Osteoblast (primary cell): ENCODE measurements at regions not wholly inside any gene's neighbourhood (a gene's known extent, or its start where the extent isn't known, plus 50 kb on each side); places are given as distances from the start of the nearest gene placed in this dataset.
A peak's percentile ranks its signal among the peaks of the same experiment; 100 is the strongest.

Experiments
- DNase-seq: peaks from one replicate; pipeline ENCODE4 v3.0.0; 2011; ENCODE audit warnings: low spot score, mixed read lengths; ENCODE audit not compliant: insufficient read length; ENCODE audit errors: missing footprints
- H2AFZ ChIP-seq: 2 replicates; pipeline ENCODE4 v1.6.0; 2011; ENCODE audit warnings: mild to moderate bottlenecking, low read length
- H3K27ac ChIP-seq: 2 replicates; pipeline ENCODE4 v1.5.1; 2011; ENCODE audit warnings: mild to moderate bottlenecking, low read depth, low read length, moderate library complexity
- H3K27me3 ChIP-seq: 2 replicates; pipeline ENCODE4 v1.6.0; 2012; ENCODE audit warnings: mild to moderate bottlenecking, control low read depth, inconsistent platforms, low read length, moderate library complexity; ENCODE audit not compliant: insufficient read depth
- H3K36me3 ChIP-seq: 2 replicates; pipeline ENCODE4 v1.5.1; 2011; ENCODE audit warnings: mild to moderate bottlenecking, low read length, control low read depth, moderate library complexity; ENCODE audit not compliant: insufficient read depth
- H3K4me1 ChIP-seq: 2 replicates; pipeline ENCODE4 v1.5.1; 2011; ENCODE audit warnings: mild to moderate bottlenecking, low read length, control low read depth, moderate library complexity; ENCODE audit not compliant: insufficient read depth
- H3K4me2 ChIP-seq: 2 replicates; pipeline ENCODE4 v1.6.0; 2011; ENCODE audit warnings: mild to moderate bottlenecking, low read length; ENCODE audit not compliant: insufficient read depth
- H3K4me3 ChIP-seq: fragments of 200-600 bp; sonication (generic); 3 replicates; pipeline ENCODE4 v1.5.1; 2012; ENCODE audit warnings: mild to moderate bottlenecking, low read length, inconsistent platforms; ENCODE audit not compliant: insufficient read depth
- H3K79me2 ChIP-seq: 2 replicates; pipeline ENCODE4 v1.6.0; 2012; ENCODE audit warnings: mild to moderate bottlenecking, low read length, control low read depth, inconsistent platforms; ENCODE audit not compliant: insufficient read depth
- H3K9me3 ChIP-seq: 2 replicates; pipeline ENCODE4 v1.5.1; 2011; ENCODE audit warnings: low read depth, low read length, control low read depth
- H4K20me1 ChIP-seq: 2 replicates; pipeline ENCODE4 v1.6.0; 2012; ENCODE audit warnings: mild to moderate bottlenecking, low read length, control low read depth; ENCODE audit not compliant: insufficient read depth
- TF ChIP-seq, protein P1 (sequence below): IDR thresholded peaks from 2 replicates; pipeline ENCODE4 v1.5.1; 2011; ENCODE audit warnings: mild to moderate bottlenecking, low read depth, low read length, moderate library complexity; ENCODE audit errors: extremely low read depth

- Histone ChIP-seq H3K27me3 (peaks cover 13% of the 10 kb centered on the region), H3K9me3 (no peaks in the 10 kb centered on the region), H3K36me3 (no peaks in the 10 kb centered on the region), H3K27ac (no peak overlapping the region), H3K4me1 (no peaks in the 10 kb centered on the region), H3K4me3 (peak overlapping the region; percentile 66), H3K79me2 (no peaks in the 10 kb centered on the region), H4K20me1 (no peaks in the 10 kb centered on the region), H2AFZ (no peak overlapping the region), H3K4me2 (peak overlapping the region; percentile 83)
- TF ChIP-seq, protein P1, sequence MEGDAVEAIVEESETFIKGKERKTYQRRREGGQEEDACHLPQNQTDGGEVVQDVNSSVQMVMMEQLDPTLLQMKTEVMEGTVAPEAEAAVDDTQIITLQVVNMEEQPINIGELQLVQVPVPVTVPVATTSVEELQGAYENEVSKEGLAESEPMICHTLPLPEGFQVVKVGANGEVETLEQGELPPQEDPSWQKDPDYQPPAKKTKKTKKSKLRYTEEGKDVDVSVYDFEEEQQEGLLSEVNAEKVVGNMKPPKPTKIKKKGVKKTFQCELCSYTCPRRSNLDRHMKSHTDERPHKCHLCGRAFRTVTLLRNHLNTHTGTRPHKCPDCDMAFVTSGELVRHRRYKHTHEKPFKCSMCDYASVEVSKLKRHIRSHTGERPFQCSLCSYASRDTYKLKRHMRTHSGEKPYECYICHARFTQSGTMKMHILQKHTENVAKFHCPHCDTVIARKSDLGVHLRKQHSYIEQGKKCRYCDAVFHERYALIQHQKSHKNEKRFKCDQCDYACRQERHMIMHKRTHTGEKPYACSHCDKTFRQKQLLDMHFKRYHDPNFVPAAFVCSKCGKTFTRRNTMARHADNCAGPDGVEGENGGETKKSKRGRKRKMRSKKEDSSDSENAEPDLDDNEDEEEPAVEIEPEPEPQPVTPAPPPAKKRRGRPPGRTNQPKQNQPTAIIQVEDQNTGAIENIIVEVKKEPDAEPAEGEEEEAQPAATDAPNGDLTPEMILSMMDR, result no peak
- DNase-seq, result no peak
Measured at GRCh38 chr7:1289666-1290025, 57.0 kb downstream of the UNCX start.

DNA sequence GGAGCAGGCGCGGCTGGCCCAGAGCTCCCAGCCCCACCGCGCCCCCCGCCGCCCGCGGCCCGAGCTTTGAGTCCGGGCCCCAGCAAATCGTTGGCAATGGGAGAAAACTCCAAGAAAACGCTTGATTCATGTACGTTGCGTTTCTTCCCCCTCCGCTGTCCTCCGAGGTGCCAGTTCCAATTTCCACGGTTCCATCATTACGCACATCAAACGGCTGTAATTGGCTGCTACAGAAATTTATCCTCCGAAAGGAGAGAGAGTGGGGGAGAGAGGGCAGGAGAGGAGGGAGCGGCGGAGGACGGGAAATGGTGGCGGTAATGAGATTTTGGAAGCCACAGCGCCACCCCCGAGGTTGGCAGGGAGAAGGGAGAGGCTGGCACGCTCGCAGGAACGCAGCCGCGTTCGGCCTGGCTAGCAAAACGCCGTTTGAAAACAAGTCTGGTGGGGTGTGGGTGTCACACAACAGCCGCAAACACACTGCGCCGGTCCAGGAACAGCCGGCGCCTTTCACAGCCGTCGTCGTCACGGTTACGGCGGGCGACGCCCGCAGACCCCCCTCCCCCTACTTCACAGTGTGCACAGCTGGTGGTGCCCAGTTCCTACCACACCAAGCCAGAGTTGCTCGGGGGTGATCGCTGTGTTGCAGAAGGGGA is 57.5 kb downstream of the UNCX start:
- Histone ChIP-seq H3K4me2 (peak overlapping the region; percentile 83), H3K27me3 (peaks cover 13% of the 10 kb centered on the region), H3K27ac (no peak overlapping the region), H3K36me3 (no peaks in the 10 kb centered on the region), H3K79me2 (no peaks in the 10 kb centered on the region), H3K4me3 (peak overlapping the region; percentile 66), H3K9me3 (no peaks in the 10 kb centered on the region), H4K20me1 (no peaks in the 10 kb centered on the region), H2AFZ (peak overlapping the region; percentile 88), H3K4me1 (no peaks in the 10 kb centered on the region)
- peak; percentile 95 for DNase-seq
- TF ChIP-seq, protein P1, result no peak

GRCh38 chr7:1290679-1291356 is 58.1 kb downstream of the UNCX start:
- H3K27ac ChIP-seq, result no peak overlapping the region
- no peaks in the 10 kb centered on the region for H3K79me2 ChIP-seq
- H3K27me3 ChIP-seq, result peaks cover 15% of the 10 kb centered on the region
- DNase-seq, result peak; percentile 96
- no peaks in the 10 kb centered on the region for H4K20me1 ChIP-seq
- H3K4me3 ChIP-seq, result peak overlapping the region; percentile 66
- no peaks in the 10 kb centered on the region for H3K4me1 ChIP-seq
- no peaks in the 10 kb centered on the region for H3K9me3 ChIP-seq
- peak overlapping the region; percentile 83 for H3K4me2 ChIP-seq
- H2AFZ ChIP-seq, result peak overlapping the region; percentile 88
- H3K36me3 ChIP-seq, result no peaks in the 10 kb centered on the region
- TF ChIP-seq, protein P1, result peak; percentile 24

- H4K20me1 ChIP-seq, result no peaks in the 10 kb centered on the region
- H3K4me3 ChIP-seq, result no peak overlapping the region
- H3K79me2 ChIP-seq, result no peaks in the 10 kb centered on the region
- no peaks in the 10 kb centered on the region for H3K36me3 ChIP-seq
- peaks cover 19% of the 10 kb centered on the region for H3K27me3 ChIP-seq
- no peak overlapping the region for H3K27ac ChIP-seq
- H2AFZ ChIP-seq, result peak overlapping the region; percentile 15
- H3K4me2 ChIP-seq, result peak overlapping the region; percentile 83
- TF ChIP-seq, protein P1, result no peak
- no peaks in the 10 kb centered on the region for H3K9me3 ChIP-seq
- no peak for DNase-seq
- H3K4me1 ChIP-seq, result no peaks in the 10 kb centered on the region
Measured at GRCh38 chr7:1291357-1291689, 58.7 kb downstream of the UNCX start.
